ENCODE measurements at regions not wholly inside any gene's neighbourhood (a gene's known extent, or its start where the extent isn't known, plus 50 kb on each side); places are given as distances from the start of the nearest gene placed in this dataset.

GRCh38 chr10:121025731-121026130, 174.6 kb downstream of the WDR11 start:
- H3K4me3 Mint-ChIP-seq: no peak overlapping the region
- no peak for DNase-seq
- peaks cover 2% of the 10 kb centered on the region for H3K36me3 Mint-ChIP-seq (ENCODE audit: low read depth)
- H3K4me1 Mint-ChIP-seq: no peaks in the 10 kb centered on the region
- H3K27me3 Mint-ChIP-seq: peaks cover 16% of the 10 kb centered on the region
- no peak overlapping the region for H3K27ac Mint-ChIP-seq
- no peaks in the 10 kb centered on the region for H3K9me3 ChIP-seq (ENCODE audit: control insufficient read depth, low read length, poor library complexity, severe bottlenecking)
- no peak for ATAC-seq

DNA sequence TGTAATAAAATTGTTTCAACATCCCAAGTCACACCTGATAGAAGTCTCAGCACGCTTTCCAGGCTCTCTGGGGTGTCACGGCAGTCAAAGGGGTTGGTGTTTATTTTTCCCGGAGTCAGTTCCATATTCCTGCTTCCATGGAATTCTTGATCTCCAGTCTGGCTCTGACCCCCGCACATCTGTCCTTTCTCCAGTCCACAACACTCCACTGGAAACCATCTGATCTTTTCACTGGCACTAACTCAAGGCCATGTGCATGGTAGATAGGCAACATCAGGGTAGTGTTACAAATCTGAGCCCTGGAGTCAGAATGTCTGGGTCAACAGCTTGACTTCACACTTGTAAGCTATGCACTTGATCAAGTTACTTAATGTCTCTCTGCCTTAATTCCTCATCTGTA, 176.2 kb downstream of the WDR11 start:
- no peak overlapping the region for H3K4me3 Mint-ChIP-seq
- H3K27ac Mint-ChIP-seq: no peak overlapping the region
- H3K27me3 Mint-ChIP-seq: peaks cover 16% of the 10 kb centered on the region
- H3K4me1 Mint-ChIP-seq: no peaks in the 10 kb centered on the region
- H3K9me3 ChIP-seq (ENCODE audit: control insufficient read depth, low read length, poor library complexity, severe bottlenecking): no peaks in the 10 kb centered on the region
- no peak for DNase-seq
- H3K36me3 Mint-ChIP-seq (ENCODE audit: low read depth): peaks cover 2% of the 10 kb centered on the region
- ATAC-seq: no peak

DNA sequence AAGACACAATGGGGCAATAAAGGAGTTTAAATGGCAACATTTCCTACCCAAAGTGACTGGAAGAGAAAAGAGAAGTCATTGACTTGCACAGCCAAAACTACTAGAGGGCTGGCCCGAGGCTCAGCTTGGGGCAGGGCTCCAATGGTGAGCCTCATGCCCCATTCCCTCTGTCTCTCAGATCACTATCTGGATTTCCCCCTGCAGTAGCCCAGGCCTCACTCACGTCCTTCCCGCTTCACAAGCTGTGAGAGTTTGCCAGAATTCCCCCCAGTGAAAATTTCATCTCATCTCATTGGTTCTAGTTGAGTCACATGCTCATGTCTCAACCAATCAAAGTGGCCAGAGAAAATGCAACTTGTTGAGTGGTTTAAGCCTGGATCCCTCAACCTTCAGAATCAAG, 181.3 kb downstream of the WDR11 start:
- H3K9me3 ChIP-seq (ENCODE audit: control insufficient read depth, low read length, poor library complexity, severe bottlenecking): no peaks in the 10 kb centered on the region
- Mint-ChIP-seq H3K4me1 (no peaks in the 10 kb centered on the region), H3K36me3 (ENCODE audit: low read depth) (no peaks in the 10 kb centered on the region), H3K27ac (no peak overlapping the region), H3K4me3 (no peak overlapping the region), H3K27me3 (peaks cover 5% of the 10 kb centered on the region)
- ATAC-seq: no peak
- DNase-seq: no peak

- peaks cover 5% of the 10 kb centered on the region for H3K27me3 Mint-ChIP-seq
- H3K27ac Mint-ChIP-seq: no peak overlapping the region
- no peaks in the 10 kb centered on the region for H3K4me1 Mint-ChIP-seq
- DNase-seq: no peak
- no peaks in the 10 kb centered on the region for H3K36me3 Mint-ChIP-seq (ENCODE audit: low read depth)
- H3K4me3 Mint-ChIP-seq: no peak overlapping the region
- ATAC-seq: no peak
- H3K9me3 ChIP-seq (ENCODE audit: control insufficient read depth, low read length, poor library complexity, severe bottlenecking): no peaks in the 10 kb centered on the region
These were observed 182.2 kb downstream of the WDR11 start for GRCh38 chr10:121033366-121033765.

DNA sequence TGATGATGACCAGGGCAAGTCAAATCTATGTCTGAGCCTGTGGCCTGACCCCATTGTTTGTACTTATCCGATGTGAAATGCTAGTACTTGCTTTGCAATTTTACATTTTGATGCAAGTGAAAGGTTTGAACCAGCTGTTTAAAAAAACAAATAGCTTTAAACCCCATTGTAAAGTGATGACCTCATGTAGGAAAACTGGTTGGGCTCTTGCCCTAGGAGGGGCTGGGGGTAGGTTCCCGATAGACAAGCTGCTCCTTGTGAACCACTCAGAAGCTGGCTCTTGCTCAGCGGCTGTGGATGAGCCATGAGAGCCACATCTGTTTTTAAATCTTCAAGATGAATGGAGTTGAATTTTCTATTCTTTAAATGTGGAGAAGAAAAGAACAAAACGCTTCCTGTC, 185.3 kb downstream of the WDR11 start:
- no peak overlapping the region for H3K27ac Mint-ChIP-seq
- ATAC-seq (no peak), DNase-seq (no peak)
- no peak overlapping the region for H3K4me3 Mint-ChIP-seq
- H3K27me3 Mint-ChIP-seq: peaks cover 5% of the 10 kb centered on the region
- no peaks in the 10 kb centered on the region for H3K36me3 Mint-ChIP-seq (ENCODE audit: low read depth)
- H3K4me1 Mint-ChIP-seq: no peaks in the 10 kb centered on the region
- H3K9me3 ChIP-seq (ENCODE audit: control insufficient read depth, low read length, poor library complexity, severe bottlenecking): no peaks in the 10 kb centered on the region

DNA sequence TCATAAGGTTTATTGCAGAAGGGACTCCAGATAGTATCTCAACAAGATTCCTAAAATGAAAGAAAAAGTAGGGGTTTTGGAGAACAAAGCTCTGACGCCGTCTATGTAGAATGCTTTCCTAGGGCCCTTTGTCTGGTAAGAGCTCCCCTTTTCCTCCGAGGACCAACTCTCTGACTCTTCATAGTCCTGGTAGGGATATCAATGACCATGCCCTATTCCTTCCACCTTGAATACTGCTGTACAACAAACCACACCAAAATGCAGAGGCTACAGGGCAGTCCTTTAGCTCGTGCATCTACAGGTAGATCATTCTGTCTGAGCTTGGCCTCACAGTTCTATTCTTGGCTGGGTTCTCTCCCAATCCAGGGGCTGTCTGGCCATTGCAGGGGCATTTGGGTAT, 190.3 kb downstream of the WDR11 start:
- Mint-ChIP-seq H3K27ac (no peak overlapping the region), H3K4me1 (no peaks in the 10 kb centered on the region), H3K4me3 (no peak overlapping the region), H3K36me3 (ENCODE audit: low read depth) (no peaks in the 10 kb centered on the region), H3K27me3 (peaks cover 2% of the 10 kb centered on the region)
- ATAC-seq: no peak
- no peak for DNase-seq
- H3K9me3 ChIP-seq (ENCODE audit: control insufficient read depth, low read length, poor library complexity, severe bottlenecking): no peaks in the 10 kb centered on the region

DNA sequence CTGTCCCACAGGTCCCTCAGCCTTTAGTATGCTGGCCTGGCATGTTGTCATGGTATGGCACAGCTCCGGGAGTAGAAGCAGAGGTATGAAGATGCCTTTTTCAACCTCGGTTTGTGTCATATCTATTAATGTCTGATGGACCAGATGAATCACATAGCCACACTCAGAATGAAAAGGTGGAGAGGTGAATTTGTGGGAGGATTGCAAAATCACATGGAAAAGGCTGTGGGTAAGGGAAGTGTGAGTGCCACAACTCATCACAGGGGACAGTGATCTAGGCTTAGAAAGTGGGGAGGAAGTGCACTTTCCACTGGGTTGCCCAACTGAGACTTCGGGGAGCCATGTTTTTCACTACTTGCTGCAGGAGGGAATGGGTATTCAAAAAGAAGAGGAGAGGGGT, 190.7 kb downstream of the WDR11 start:
- H3K4me1 Mint-ChIP-seq: no peaks in the 10 kb centered on the region
- H3K36me3 Mint-ChIP-seq (ENCODE audit: low read depth): no peaks in the 10 kb centered on the region
- H3K27ac Mint-ChIP-seq: no peak overlapping the region
- ATAC-seq (no peak), DNase-seq (no peak)
- H3K9me3 ChIP-seq (ENCODE audit: control insufficient read depth, low read length, poor library complexity, severe bottlenecking): no peaks in the 10 kb centered on the region
- no peak overlapping the region for H3K4me3 Mint-ChIP-seq
- H3K27me3 Mint-ChIP-seq: no peaks in the 10 kb centered on the region

- DNase-seq (no peak), ATAC-seq (no peak)
- H3K9me3 ChIP-seq (ENCODE audit: control insufficient read depth, low read length, poor library complexity, severe bottlenecking): no peaks in the 10 kb centered on the region
- no peaks in the 10 kb centered on the region for H3K4me1 Mint-ChIP-seq
- H3K27ac Mint-ChIP-seq: no peak overlapping the region
- no peaks in the 10 kb centered on the region for H3K36me3 Mint-ChIP-seq (ENCODE audit: low read depth)
- H3K4me3 Mint-ChIP-seq: no peak overlapping the region
- H3K27me3 Mint-ChIP-seq: no peaks in the 10 kb centered on the region
These were observed 191.2 kb downstream of the WDR11 start for GRCh38 chr10:121042342-121042741.

GRCh38 chr10:121043124-121043849, 192.1 kb downstream of the WDR11 start:
- Mint-ChIP-seq H3K4me3 (no peak overlapping the region), H3K27me3 (no peaks in the 10 kb centered on the region), H3K36me3 (ENCODE audit: low read depth) (no peaks in the 10 kb centered on the region), H3K4me1 (no peaks in the 10 kb centered on the region), H3K27ac (no peak overlapping the region)
- no peaks in the 10 kb centered on the region for H3K9me3 ChIP-seq (ENCODE audit: control insufficient read depth, low read length, poor library complexity, severe bottlenecking)
- ATAC-seq: no peak
- DNase-seq: no peak

GRCh38 chr10:121048749-121049148, 197.6 kb downstream of the WDR11 start:
- Mint-ChIP-seq H3K4me1 (no peaks in the 10 kb centered on the region), H3K36me3 (ENCODE audit: low read depth) (no peaks in the 10 kb centered on the region), H3K4me3 (no peak overlapping the region), H3K27me3 (peaks cover 5% of the 10 kb centered on the region), H3K27ac (no peak overlapping the region)
- H3K9me3 ChIP-seq (ENCODE audit: control insufficient read depth, low read length, poor library complexity, severe bottlenecking): no peaks in the 10 kb centered on the region
- ATAC-seq (no peak), DNase-seq (no peak)

DNA sequence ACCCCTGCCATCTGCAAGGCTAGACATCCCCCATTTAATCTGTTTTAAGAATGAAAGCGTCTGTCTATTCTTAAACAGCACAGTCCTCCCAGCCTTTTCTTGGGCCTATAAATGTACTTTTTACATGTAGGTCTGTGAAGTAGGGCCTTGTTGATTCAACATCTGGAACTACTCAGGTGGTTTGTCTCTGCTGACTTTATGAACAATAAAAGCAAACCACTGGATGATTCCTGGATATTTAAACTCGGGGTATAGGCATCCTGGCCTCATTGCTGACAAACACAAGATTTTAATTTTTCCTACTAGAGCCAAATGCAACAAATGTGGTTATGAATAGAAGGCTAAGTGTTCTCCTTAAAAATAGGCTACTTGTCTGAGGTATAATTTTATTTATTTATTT, 198.3 kb downstream of the WDR11 start:
- Mint-ChIP-seq H3K4me1 (no peaks in the 10 kb centered on the region), H3K36me3 (ENCODE audit: low read depth) (no peaks in the 10 kb centered on the region), H3K4me3 (no peak overlapping the region), H3K27ac (no peak overlapping the region), H3K27me3 (peaks cover 5% of the 10 kb centered on the region)
- no peak for ATAC-seq
- no peaks in the 10 kb centered on the region for H3K9me3 ChIP-seq (ENCODE audit: control insufficient read depth, low read length, poor library complexity, severe bottlenecking)
- no peak for DNase-seq

DNA sequence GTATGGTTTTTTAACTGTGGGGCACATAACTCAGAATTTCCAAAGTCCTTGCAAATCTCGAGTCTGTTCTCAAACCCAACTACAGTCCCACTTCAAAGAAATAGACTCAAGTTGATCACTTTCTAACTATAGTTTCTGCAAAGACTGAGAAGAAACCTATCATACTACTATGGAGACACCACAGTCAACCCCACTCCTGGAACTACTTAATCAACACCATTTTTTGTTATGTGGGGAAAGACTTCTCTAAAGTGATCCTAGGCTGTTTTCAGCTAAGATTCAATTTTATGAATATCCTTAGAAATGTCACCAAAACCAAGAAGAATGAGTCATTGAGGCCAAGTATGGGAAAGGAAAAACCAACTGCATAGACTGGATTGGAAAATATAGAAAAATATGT, 198.8 kb downstream of the WDR11 start:
- Mint-ChIP-seq H3K27me3 (peaks cover 5% of the 10 kb centered on the region), H3K27ac (no peak overlapping the region), H3K4me1 (no peaks in the 10 kb centered on the region), H3K4me3 (no peak overlapping the region), H3K36me3 (ENCODE audit: low read depth) (no peaks in the 10 kb centered on the region)
- ATAC-seq (no peak), DNase-seq (no peak)
- no peaks in the 10 kb centered on the region for H3K9me3 ChIP-seq (ENCODE audit: control insufficient read depth, low read length, poor library complexity, severe bottlenecking)

- Mint-ChIP-seq H3K27me3 (peaks cover 6% of the 10 kb centered on the region), H3K4me1 (no peaks in the 10 kb centered on the region), H3K4me3 (no peak overlapping the region), H3K36me3 (ENCODE audit: low read depth) (no peaks in the 10 kb centered on the region), H3K27ac (no peak overlapping the region)
- DNase-seq (no peak), ATAC-seq (no peak)
- H3K9me3 ChIP-seq (ENCODE audit: control insufficient read depth, low read length, poor library complexity, severe bottlenecking): no peaks in the 10 kb centered on the region
These were observed 200.0 kb downstream of the WDR11 start for GRCh38 chr10:121051171-121051570.

GRCh38 chr10:121051696-121052279, 200.6 kb downstream of the WDR11 start:
- Mint-ChIP-seq H3K4me1 (no peaks in the 10 kb centered on the region), H3K27me3 (peaks cover 12% of the 10 kb centered on the region), H3K4me3 (no peak overlapping the region), H3K36me3 (ENCODE audit: low read depth) (peaks cover 3% of the 10 kb centered on the region), H3K27ac (no peak overlapping the region)
- ATAC-seq (no peak), DNase-seq (no peak)
- H3K9me3 ChIP-seq (ENCODE audit: control insufficient read depth, low read length, poor library complexity, severe bottlenecking): no peaks in the 10 kb centered on the region

Data from T-helper 17 cell (primary cell).